ENCODE measurements at regions not wholly inside any gene's neighbourhood (a gene's known extent, or its start where the extent isn't known, plus 50 kb on each side); places are given as distances from the start of the nearest gene placed in this dataset.

DNA sequence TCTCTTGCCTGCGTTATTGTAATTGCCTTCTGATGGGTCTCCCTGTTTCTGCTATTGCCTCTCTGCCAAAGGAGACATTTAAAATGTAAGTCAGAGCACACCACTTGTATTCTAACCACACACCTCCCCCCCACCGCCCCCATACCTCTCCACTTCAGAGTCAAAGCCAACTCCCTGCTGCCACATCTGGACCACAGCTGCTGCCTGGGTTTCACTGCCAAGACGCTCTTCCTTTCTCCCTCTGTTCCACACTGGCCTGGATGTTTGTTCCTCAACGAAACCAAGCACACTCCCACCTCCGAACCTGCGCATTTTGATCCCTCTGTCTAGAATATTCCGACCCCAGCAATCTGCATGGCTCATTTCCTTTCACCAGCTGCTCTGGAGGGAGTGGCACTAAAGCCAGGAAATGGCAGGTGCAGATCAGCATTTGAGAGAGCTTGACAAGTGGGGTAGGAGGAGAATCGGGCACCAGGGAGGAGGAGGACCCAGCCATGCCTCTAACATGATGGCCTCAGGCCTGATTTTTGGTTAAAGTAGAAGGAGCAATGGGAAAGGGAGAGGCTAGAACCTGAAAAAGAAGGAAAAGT lies 92.4 kb upstream of the HS3ST2 start:
- Histone ChIP-seq H3K4me2 (ENCODE audit: insufficient read depth, low read length) (no peak overlapping the region), H4K20me1 (replicated peaks; ENCODE audit: control insufficient read depth, insufficient read depth, low read length) (no peaks in the 10 kb centered on the region), H3K36me3 (ENCODE audit: control insufficient read depth, insufficient read depth, low read length) (no peaks in the 10 kb centered on the region), H3K9me3 (replicated peaks; ENCODE audit: control insufficient read depth, insufficient read depth, low read depth, low read length) (no peaks in the 10 kb centered on the region), H3K79me2 (ENCODE audit: control insufficient read depth, insufficient read depth, low read length) (no peaks in the 10 kb centered on the region), H3K4me3 (no peak overlapping the region), H3K9me1 (ENCODE audit: control insufficient read depth, insufficient read depth, low read length) (no peaks in the 10 kb centered on the region), H3K27ac (ENCODE audit: extremely low read depth, low read depth, low read length) (no peak overlapping the region), H2AFZ (ENCODE audit: low read depth, low read length) (no peak overlapping the region), H3K27me3 (ENCODE audit: control insufficient read depth in 2 of 2, insufficient read depth in 2 of 2, low read length in 2 of 2) (peaks cover 0 to 17% of the 10 kb centered on the region in 2 experiments; a peak in 2 of 5 replicates), H3K4me1 (replicated peaks in 1 of 2; ENCODE audit: control insufficient read depth in 2 of 2, insufficient read depth in 2 of 2, low read length in 2 of 2) (no peaks in the 10 kb centered on the region), H3K9ac (ENCODE audit: insufficient read depth in 1 of 2, low read depth in 2 of 2, low read length in 2 of 2) (no peak overlapping the region)
- no peak for ATAC-seq
- POLR2A ChIA-PET = no interaction called here
- intact Hi-C loops (cut with micrococcal nuclease) = no loop called here
- in situ Hi-C loops (cut with MboI) = no loop called here
- no TSS peak for BruUV-seq (replicated peaks)
- CTCF ChIA-PET (ENCODE audit: low intra/inter-chr PET ratio) = no interaction called here
- 0% methylated on average over 8 of the region's 8 CpGs for WGBS (ENCODE audit: insufficient coverage, low coverage, missing lambda C conversion rate)
- DNase-seq (ENCODE audit: extremely low read depth in 1 of 4, low spot score in 3 of 4) = no peak
- no peak for FAIRE-seq
- TF ChIP-seq, protein P1, sequence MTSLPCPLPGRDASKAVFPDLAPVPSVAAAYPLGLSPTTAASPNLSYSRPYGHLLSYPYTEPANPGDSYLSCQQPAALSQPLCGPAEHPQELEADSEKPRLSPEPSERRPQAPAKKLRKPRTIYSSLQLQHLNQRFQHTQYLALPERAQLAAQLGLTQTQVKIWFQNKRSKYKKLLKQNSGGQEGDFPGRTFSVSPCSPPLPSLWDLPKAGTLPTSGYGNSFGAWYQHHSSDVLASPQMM (CRISPR knock-in tag; IDR thresholded peaks at IDR 0.05) = no peak
- TF ChIP-seq, protein P2, sequence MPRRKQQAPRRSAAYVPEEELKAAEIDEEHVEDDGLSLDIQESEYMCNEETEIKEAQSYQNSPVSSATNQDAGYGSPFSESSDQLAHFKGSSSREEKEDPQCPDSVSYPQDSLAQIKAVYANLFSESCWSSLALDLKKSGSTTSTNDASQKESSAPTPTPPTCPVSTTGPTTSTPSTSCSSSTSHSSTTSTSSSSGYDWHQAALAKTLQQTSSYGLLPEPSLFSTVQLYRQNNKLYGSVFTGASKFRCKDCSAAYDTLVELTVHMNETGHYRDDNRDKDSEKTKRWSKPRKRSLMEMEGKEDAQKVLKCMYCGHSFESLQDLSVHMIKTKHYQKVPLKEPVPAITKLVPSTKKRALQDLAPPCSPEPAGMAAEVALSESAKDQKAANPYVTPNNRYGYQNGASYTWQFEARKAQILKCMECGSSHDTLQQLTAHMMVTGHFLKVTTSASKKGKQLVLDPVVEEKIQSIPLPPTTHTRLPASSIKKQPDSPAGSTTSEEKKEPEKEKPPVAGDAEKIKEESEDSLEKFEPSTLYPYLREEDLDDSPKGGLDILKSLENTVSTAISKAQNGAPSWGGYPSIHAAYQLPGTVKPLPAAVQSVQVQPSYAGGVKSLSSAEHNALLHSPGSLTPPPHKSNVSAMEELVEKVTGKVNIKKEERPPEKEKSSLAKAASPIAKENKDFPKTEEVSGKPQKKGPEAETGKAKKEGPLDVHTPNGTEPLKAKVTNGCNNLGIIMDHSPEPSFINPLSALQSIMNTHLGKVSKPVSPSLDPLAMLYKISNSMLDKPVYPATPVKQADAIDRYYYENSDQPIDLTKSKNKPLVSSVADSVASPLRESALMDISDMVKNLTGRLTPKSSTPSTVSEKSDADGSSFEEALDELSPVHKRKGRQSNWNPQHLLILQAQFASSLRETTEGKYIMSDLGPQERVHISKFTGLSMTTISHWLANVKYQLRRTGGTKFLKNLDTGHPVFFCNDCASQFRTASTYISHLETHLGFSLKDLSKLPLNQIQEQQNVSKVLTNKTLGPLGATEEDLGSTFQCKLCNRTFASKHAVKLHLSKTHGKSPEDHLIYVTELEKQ (CRISPR knock-in tag; IDR thresholded peaks at IDR 0.05) = no peak
- TF ChIP-seq, protein P3, sequence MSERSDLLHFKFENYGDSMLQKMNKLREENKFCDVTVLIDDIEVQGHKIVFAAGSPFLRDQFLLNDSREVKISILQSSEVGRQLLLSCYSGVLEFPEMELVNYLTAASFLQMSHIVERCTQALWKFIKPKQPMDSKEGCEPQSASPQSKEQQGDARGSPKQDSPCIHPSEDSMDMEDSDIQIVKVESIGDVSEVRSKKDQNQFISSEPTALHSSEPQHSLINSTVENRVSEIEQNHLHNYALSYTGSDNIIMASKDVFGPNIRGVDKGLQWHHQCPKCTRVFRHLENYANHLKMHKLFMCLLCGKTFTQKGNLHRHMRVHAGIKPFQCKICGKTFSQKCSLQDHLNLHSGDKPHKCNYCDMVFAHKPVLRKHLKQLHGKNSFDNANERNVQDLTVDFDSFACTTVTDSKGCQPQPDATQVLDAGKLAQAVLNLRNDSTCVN (CRISPR knock-in tag; IDR thresholded peaks at IDR 0.05) = no peak
- TF ChIP-seq SOX6 (IDR thresholded peaks at IDR 0.05) (no peak), ZNF133 (CRISPR knock-in tag; IDR thresholded peaks at IDR 0.05) (no peak), ZNF780A (CRISPR knock-in tag; IDR thresholded peaks at IDR 0.05) (no peak), THRAP3 (IDR thresholded peaks at IDR 0.05; ENCODE audit: borderline replicate concordance) (no peak), TEAD1 (CRISPR knock-in tag; IDR thresholded peaks at IDR 0.05) (no peak)

Data from K562 (cell line).